ENCODE measurements at regions not wholly inside any gene's neighbourhood (a gene's known extent, or its start where the extent isn't known, plus 50 kb on each side); places are given as distances from the start of the nearest gene placed in this dataset.

- no peak for DNase-seq (ENCODE audit: low read depth in 2 of 2)
Measured at GRCh38 chr5:77948476-77948875, 172.3 kb upstream of the TBCA start.

DNA sequence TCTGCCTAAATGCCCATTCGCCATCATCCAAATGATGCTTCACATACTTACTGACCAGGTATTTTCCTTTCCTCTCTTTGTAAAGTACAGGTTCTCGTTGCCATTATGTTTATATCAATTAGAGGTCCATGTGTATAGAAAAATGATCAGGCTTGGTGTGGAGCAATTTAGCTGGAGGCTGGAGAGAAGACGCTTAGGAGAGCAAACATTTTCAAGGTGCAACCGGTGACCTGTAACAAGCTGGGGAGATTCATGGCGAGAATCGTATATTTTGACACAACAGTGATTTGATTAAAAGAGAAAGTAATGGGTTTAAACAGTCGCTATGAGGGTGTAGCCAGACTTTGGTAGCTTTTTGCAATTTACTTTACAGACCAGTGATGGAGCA lies 170.9 kb upstream of the TBCA start:
- no peak for DNase-seq (ENCODE audit: low read depth in 2 of 2)

DNA sequence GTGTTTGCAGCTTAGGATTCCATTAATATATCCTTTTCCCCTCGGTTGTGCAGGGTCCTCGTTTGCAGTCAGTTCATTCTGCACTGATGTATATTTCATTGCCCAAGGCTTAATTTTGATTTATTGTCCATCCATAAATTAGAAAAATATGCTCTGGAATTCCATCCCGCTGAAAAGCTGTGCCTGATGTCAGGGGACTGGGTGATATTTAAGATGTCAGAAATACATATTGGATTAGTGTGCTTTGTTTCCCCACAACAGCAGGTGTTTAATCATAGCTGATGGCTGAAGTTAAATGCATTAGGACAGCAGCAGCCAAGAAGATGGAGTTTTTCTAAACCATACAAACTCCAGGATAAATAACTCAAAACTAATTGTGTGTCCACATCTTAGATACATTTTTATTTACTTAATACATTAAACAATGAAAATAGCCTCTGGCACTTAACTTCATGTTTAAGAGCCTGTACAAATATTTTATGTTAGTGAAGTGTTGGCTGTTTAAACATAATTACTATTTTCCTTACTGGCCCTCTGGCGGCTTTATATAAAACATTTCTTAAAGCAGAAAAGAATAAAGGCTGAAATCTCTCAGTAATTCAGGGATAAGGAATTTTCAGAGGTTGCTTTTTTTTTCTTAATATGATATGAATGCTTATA lies 170.4 kb upstream of the TBCA start:
- DNase-seq (ENCODE audit: low read depth in 2 of 2), result peak in 1 of 2 experiments; percentile 6

DNA sequence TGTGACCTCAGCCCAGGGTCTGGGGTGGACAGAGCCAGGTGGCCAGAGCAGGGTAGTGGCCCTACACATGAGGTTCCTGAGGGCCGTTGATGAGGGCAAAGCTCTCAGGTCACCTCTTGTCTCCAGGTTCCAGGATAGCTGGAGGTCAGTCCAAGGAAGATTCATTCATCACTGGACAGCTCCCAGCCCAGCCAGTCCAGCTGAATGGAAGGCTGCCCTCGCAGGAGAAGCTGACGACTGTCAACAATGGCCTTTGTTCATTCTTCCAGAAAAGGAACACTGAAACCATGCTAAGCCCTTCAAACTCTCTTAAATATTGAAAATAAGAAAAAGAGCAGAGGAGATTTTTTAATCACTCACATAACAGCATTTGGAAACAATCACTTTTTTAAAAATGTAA lies 169.7 kb upstream of the TBCA start:
- DNase-seq (ENCODE audit: low read depth in 2 of 2), result no peak

DNA sequence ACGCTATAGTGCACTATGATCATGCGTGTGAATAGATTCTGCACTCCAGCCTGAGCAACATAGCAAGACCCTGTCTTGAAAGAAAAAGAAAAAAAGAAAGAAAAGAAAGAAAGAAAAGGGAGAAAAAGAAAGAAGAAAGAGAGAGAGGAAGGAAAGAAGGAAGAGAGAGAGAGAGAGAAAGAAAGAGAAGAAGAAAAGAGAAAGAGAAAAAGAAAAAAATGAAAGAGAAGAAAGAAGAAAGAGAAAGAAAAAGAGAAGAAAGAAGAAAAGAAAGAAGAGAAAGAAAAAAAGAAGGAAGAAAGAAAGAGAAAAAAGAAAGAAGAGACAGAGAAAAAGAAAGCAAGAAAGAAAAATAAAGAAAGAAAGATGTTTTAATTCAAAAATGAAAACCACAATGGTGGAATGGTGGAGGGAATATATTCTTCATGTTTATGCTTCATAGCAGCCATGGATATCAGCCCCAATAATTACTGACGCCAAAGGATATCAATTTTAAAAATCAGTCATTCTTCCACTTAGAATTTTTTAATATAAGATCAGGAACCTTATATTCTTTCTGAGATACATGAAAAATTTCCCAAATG lies 168.7 kb upstream of the TBCA start:
- no peak for DNase-seq (ENCODE audit: low read depth in 2 of 2)

GRCh38 chr5:77943851-77944250 lies 167.7 kb upstream of the TBCA start:
- DNase-seq (ENCODE audit: low read depth in 2 of 2), result no peak

DNA sequence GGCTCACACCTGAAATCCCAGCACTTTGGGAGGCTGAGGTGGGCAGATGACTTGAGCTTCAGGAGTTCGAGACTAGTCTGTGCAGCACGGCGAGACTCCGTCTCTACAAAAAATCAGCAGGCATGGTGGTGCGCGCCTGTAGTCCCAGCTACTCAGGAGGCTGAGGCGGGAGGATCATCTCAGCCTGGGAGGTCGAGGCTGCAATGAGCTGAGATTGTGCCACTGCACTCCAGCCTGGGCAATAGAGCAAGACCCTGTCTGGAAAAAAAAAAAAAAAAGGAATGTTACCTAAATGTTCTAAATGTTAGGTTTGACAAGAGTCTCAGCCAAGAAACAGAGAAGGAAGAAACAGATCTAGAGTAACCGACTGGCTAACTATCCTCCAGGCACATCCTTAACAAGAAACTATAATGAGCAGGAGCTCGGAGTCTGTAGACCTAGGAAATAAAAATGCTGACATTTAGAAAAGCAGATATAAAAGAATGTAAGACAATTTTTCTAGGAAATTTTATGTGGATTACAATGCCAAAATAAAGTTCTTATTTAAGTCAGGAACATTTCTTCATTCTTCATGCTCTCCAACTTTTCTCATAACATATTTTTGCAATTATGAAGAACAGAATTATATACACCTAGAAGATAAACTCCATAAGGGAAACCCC lies 166.6 kb upstream of the TBCA start:
- no peak for DNase-seq (ENCODE audit: low read depth in 2 of 2)

DNA sequence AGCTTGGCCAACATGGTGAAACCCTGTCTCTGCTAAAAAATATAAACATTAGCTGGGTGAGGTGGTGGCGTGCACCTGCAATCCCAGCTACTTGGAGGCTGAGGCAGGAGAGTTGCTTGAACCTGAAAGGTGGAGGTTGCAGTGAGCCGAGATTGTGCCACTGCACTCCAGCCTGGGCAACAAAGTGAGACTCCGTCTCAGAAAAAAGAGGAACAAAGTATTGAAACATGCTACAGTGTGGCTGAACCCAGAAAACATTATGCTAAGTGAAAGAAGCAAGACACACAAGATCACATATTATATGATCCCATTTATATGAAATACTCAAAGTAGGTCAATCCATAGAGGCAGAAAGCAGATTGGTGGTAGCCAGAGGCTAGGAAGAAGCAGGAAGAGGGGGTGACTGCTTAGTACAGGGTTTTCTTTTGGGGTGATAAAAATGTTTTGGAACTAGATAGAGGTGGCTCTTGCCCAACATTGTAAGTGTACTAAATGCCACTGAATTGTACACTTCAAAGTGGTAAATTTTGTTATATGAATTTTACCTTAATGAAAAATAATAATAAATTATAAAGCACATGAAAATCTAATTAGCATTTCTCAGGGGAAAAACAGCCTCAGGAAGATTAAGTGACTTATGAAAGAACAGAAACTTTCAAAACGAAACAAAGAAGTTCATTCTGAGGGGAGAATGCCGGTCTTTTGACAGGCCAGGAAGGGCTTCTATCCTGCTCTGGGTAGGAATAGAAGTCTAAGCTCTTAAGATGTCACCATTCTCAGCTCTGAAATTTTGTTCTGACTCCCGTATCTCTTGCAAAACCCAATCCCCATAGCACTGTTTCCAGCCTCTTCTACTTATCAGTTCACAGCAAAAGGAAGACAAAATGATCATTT lies 161.1 kb upstream of the TBCA start:
- DNase-seq (ENCODE audit: low read depth in 2 of 2), result no peak

- DNase-seq (ENCODE audit: low read depth in 2 of 2), result no peak
Measured at GRCh38 chr5:77936365-77936693, 160.2 kb upstream of the TBCA start.

DNA sequence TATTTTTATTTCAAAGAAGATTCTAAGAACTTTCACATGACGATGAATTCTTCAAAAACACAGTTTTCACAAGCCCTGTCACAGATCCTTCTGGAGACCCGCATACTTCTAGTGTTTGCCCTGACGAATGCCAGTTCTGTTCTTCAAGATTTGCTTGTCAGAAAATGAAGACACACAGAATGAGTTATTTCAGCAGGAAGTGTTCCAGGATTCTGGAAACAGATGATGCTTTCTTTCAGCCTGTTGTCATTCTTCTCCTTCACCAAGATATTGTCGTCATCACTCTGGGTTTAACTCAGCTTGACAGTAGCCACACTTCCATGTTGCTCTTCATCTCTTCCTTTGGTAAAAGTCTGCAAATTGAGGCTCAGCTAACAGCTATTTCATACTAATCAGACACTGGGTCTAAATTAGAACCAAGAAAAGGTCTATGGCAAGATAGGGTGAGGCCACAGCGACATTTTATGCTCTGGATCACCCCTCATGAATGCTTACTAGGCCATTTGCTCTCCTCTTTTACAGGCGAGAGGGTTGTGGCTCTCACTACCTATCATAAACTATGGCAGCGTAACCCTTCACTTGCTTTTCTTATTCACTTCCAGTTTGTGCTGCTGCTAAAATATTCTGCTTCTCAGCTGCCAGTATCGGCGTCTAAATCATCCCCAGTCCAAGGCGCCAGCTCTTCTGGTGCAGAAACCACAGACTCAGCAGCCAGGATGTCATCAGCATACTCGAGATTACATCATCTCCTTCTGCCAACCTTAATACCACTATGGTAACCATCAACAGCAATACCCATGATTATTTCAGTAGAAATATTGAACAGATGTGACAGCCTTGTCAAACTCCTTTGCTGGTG lies 159.6 kb upstream of the TBCA start:
- DNase-seq (ENCODE audit: low read depth in 2 of 2), result peak; percentile 5 to 7

DNA sequence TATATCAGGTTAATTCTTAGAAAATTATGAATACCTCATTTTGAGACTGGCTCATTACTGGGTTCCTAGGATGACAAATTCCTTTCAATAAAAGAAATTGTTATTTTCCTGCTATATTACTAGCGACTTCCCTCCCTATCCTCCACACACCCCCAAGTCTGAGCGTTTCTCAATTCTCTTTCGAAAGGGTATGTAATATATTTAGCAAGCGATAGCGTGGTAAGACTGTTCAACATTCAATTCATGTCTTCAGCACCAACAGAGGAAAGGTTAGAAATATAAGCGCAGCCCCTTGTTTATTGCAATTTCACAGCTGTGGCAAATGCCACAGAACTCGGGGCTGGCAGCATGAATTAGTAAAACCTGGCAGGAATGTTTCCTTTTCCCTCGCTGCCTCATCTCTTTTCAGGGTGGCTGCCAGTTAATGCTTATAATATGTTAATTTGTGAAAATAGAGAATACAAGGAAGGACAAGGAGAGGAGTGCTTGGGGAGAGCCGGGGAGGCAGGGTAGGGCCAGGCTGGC lies 152.7 kb upstream of the TBCA start:
- no peak for DNase-seq (ENCODE audit: low read depth in 2 of 2)

- no peak for DNase-seq (ENCODE audit: low read depth in 2 of 2)
Measured at GRCh38 chr5:77926337-77926736, 150.2 kb upstream of the TBCA start.

- DNase-seq (ENCODE audit: low read depth in 2 of 2), result no peak
Measured at GRCh38 chr5:77925503-77925902, 149.4 kb upstream of the TBCA start.

DNA sequence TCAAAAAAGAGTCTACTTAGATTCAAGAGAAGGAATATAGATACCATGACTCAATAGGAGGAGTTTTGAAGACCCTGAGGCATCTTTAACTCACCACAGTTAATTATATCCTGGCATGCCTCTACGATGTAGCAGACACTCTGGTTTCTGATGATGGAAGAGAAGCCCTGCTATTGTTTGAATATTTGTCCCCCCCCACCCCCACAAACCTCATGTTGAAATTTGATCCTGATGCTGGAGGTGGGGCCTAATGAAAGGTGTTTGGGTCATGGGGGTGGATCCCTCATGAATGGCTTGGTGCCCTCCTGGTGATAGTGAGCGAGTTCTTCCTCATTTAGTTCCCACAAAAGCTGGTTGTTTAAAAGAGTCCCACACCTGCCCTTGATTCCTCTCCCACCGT lies 147.9 kb upstream of the TBCA start:
- DNase-seq (ENCODE audit: low read depth in 2 of 2), result no peak

DNA sequence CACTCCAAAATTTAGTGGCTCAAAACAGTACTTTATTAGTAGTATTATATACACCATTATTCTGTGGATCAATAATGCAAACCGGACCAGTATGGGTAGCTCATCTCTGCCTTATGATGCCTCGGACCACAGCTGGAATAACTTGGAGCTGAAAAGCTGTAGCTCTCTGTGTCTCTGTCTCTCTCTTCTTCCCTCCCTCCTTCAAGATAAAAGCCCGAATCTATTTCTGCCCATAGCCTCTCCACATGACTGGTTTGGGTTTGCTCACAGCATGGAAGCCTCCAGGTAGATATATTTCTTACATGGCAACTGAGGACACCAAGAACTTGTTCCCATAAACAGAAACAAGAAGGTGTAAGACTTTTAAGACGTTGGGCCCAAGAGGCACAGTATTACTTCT lies 147.5 kb upstream of the TBCA start:
- DNase-seq (ENCODE audit: low read depth in 2 of 2), result no peak

DNA sequence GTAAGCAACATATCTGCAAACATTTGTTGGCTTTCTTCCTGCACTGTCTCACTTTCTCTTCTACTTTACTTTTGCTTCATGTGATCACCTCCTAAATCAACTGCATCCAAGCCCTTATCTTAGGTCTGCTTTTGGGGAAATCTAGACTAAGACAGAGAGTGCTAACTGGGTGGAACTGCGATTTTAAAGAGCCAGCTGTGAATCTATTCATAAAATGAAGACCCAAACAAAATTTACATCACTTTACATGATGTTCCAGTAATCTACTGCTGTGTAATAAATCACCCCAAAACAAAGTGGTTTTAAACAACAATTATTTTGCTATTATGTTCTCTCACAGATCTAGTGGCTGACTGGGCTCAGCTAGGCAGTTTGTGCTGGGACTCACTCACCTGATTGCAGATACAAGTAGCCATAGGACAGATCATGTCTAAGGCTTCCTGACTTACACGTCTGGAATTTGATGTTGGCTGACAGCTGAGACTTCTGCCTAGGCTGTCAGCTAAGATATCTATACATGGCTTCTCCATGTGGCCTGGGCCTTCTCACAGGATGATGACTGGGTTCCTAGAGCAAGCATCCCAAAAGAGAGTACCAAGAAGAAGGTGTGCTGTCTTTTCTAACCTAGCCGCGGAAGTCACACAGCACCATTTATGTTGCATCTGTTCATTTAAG lies 145.1 kb upstream of the TBCA start:
- no peak for DNase-seq (ENCODE audit: low read depth in 2 of 2)

DNA sequence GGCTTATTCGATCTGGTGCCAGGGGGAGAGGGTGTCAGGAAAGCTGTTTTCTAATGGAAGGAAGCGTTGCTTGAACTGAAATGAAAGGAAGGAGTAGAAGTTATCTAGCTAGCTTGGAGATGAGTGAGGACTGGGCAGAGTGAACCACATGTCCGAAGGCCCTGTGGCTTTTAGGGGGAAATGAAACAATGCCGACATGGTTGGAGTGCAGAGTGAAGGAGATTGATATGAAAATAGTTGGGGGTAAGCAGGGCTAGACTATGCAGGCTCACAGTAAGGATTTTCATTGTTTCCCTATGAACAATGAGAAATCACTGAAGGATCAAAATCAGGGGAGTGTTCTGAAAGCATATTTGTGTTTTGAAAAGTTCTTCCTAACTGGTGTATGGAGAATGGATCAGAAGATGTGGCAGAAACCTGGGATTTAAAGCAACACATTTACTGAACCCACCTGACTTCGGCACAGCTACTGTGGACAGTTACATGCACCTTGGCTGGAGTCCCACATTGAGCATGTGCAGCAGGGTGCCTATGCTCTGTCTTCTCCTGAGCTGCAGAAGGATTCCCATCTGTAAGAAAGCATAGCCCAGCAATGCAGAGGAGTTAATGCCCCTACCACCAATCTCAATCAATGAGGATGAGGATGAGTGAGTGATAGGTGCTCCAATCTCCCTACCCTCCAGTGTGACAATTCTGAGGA lies 144.4 kb upstream of the TBCA start:
- no peak for DNase-seq (ENCODE audit: low read depth in 2 of 2)

DNA sequence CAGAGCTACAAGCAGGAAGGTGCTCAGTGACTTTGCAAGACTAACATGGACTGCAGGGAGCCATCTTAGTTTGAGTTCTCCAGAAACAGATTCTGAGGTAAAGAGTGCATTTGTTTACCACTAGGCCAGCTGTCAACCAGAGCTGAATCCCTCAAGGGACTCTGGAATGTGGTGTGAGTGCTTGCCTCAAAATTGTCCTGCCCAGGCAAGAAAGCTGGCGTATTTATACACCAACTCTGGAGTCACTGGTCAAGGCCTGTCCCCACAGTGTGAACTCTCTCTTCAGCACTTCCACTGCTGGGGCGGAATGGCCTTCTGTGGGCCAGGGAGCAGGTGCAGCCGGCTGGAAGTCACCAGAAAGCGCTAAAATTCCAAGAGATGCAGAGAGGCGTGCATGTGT lies 139.2 kb upstream of the TBCA start:
- no peak for DNase-seq (ENCODE audit: low read depth in 2 of 2)

DNA sequence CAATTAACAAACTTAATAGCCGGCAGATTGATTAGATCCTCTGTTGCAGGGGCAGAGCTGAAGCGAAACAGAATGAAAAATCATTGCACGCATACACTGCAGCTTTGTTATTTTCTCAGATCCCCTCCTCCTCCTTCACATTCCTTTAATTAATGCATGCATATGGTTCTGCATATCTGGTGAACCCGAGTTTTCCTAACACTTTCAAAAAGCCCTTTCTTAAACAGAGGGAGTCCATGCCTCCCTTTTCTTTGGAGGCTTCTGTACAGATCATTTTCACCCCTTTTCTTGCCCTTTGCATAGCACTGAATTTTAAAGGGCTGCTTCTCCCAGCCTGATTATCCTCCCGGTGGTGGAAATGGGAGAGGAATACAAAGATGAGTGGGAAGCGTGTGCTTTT lies 136.6 kb upstream of the TBCA start:
- no peak for DNase-seq (ENCODE audit: low read depth in 2 of 2)

- no peak for DNase-seq (ENCODE audit: low read depth in 2 of 2)
Measured at GRCh38 chr5:77910602-77911188, 134.6 kb upstream of the TBCA start.

Data from fibroblast of skin of left quadriceps (primary cell).